H9 (cell line): ENCODE measurements at regions not wholly inside any gene's neighbourhood (a gene's known extent, or its start where the extent isn't known, plus 50 kb on each side); places are given as distances from the start of the nearest gene placed in this dataset.

Source experiments
- DNase-seq: peaks from one replicate; pipeline ENCODE4 v3.0.0-alpha.2; 2017
- H2AFZ ChIP-seq: one replicate; pipeline ENCODE4 v1.6.1; 2013; ENCODE audit warnings: mild to moderate bottlenecking, low read length, control low read depth, moderate library complexity
- H2AK5ac ChIP-seq: 2 replicates; pipeline ENCODE4 v1.6.1; 2013; ENCODE audit warnings: low read length, control low read depth, mixed read lengths; ENCODE audit not compliant: insufficient read length
- H2BK120ac ChIP-seq: one replicate; pipeline ENCODE4 v1.6.1; 2013; ENCODE audit warnings: low read depth, mild to moderate bottlenecking, low read length, control low read depth, inconsistent platforms; ENCODE audit not compliant: poor library complexity, severe bottlenecking
- H2BK12ac ChIP-seq: 2 replicates; pipeline ENCODE4 v1.6.1; 2013; ENCODE audit warnings: low read length, control low read depth, mixed read lengths, low read depth; ENCODE audit not compliant: insufficient read length
- H2BK15ac ChIP-seq: 2 replicates; pipeline ENCODE4 v1.6.1; 2013; ENCODE audit warnings: low read depth, low read length, control low read depth
- H2BK20ac ChIP-seq: one replicate; pipeline ENCODE4 v1.6.1; 2013; ENCODE audit warnings: low read depth, mild to moderate bottlenecking, low read length, control low read depth, inconsistent platforms; ENCODE audit not compliant: poor library complexity, severe bottlenecking
- H2BK5ac ChIP-seq: 2 replicates; pipeline ENCODE4 v1.6.1; 2013; ENCODE audit warnings: low read length, control low read depth, mixed read lengths; ENCODE audit not compliant: insufficient read length
- H3K14ac ChIP-seq: 2 replicates; pipeline ENCODE4 v1.6.1; 2013; ENCODE audit warnings: low read length, control low read depth; ENCODE audit not compliant: insufficient read depth
- H3K18ac ChIP-seq: 2 replicates; pipeline ENCODE4 v1.6.1; 2013; ENCODE audit warnings: low read depth, mild to moderate bottlenecking, mixed read lengths, low read length, control low read depth; ENCODE audit not compliant: insufficient read length
- H3K23ac ChIP-seq: 2 replicates; pipeline ENCODE4 v1.6.1; 2013; ENCODE audit warnings: low read length, control low read depth, mixed read lengths, low read depth; ENCODE audit not compliant: insufficient read length
- H3K23me2 ChIP-seq: 2 replicates; pipeline ENCODE4 v1.6.1; 2013; ENCODE audit warnings: low read depth, mild to moderate bottlenecking, mixed read lengths, low read length, control low read depth; ENCODE audit not compliant: insufficient read length, poor library complexity, severe bottlenecking
- H3K27ac ChIP-seq: 2 replicates; pipeline ENCODE4 v1.5.1; 2013; ENCODE audit warnings: low read length, control low read depth, mixed read lengths, low read depth; ENCODE audit not compliant: insufficient read length
- H3K27me3 ChIP-seq: 2 replicates; pipeline ENCODE4 v1.6.1; 2013; ENCODE audit warnings: low read length, control low read depth, inconsistent platforms; ENCODE audit not compliant: insufficient read depth
- H3K4ac ChIP-seq: 2 replicates; pipeline ENCODE4 v1.6.1; 2013; ENCODE audit warnings: low read depth, mild to moderate bottlenecking, control low read depth, inconsistent platforms, low read length, moderate library complexity
- H3K4me1 ChIP-seq: 2 replicates; pipeline ENCODE4 v1.6.1; 2013; ENCODE audit warnings: low read length, control low read depth, inconsistent platforms; ENCODE audit not compliant: insufficient read depth
- H3K4me2 ChIP-seq: 2 replicates; pipeline ENCODE4 v1.6.1; 2013; ENCODE audit warnings: low read length, control low read depth, mixed read lengths; ENCODE audit not compliant: insufficient read length, insufficient read depth
- H3K56ac ChIP-seq: 2 replicates; pipeline ENCODE4 v1.6.1; 2013; ENCODE audit warnings: low read depth, mild to moderate bottlenecking, mixed read lengths, low read length, control low read depth; ENCODE audit not compliant: insufficient read length
- H3K79me1 ChIP-seq: 2 replicates; pipeline ENCODE4 v1.6.1; 2013; ENCODE audit warnings: low read depth, mild to moderate bottlenecking, moderate library complexity, low read length, control low read depth, inconsistent platforms; ENCODE audit not compliant: insufficient read depth, poor library complexity, severe bottlenecking
- H3K79me2 ChIP-seq: 2 replicates; pipeline ENCODE4 v1.6.1; 2013; ENCODE audit warnings: low read length, control low read depth, inconsistent platforms; ENCODE audit not compliant: insufficient read depth
- H3K9ac ChIP-seq: 2 replicates; pipeline ENCODE4 v1.6.1; 2013; ENCODE audit warnings: low read length, control low read depth, mixed read lengths; ENCODE audit not compliant: insufficient read length; ENCODE audit errors: extremely low read depth
- H3K9me3 ChIP-seq: one replicate; pipeline ENCODE4 v1.6.1; 2013; ENCODE audit warnings: low read depth, low read length, inconsistent platforms; ENCODE audit not compliant: control insufficient read depth
- H3T11ph ChIP-seq: one replicate; pipeline ENCODE4 v1.6.1; 2013; ENCODE audit warnings: mild to moderate bottlenecking, low read length, control low read depth, inconsistent platforms
- H4K20me1 ChIP-seq: one replicate; pipeline ENCODE4 v1.6.1; 2013; ENCODE audit not compliant: control insufficient read depth, insufficient read length, insufficient read depth
- H4K5ac ChIP-seq: 2 replicates; pipeline ENCODE4 v1.6.1; 2013; ENCODE audit warnings: low read depth, mild to moderate bottlenecking, mixed read lengths, low read length, control low read depth; ENCODE audit not compliant: insufficient read length
- H4K8ac ChIP-seq: replicated peaks from 2 replicates; pipeline ENCODE4 v1.6.1; 2013; ENCODE audit warnings: low read length, control low read depth, mixed read lengths, low read depth; ENCODE audit not compliant: insufficient read length
- H4K91ac ChIP-seq: 2 replicates; pipeline ENCODE4 v1.6.1; 2013; ENCODE audit warnings: low read depth, mild to moderate bottlenecking, moderate library complexity, mixed read lengths, low read length, control low read depth; ENCODE audit not compliant: insufficient read length
- H3K27ac Mint-ChIP-seq, 3 experiments: 2 replicates in 2 of 3; 3 replicates in 1 of 3; pipeline ENCODE4 v1.8.0; 2020 to 2021; ENCODE audit warnings: mixed read lengths in 3 of 3, mild to moderate bottlenecking in 1 of 3, moderate library complexity in 1 of 3
- H3K27me3 Mint-ChIP-seq: 2 replicates; pipeline ENCODE4 v1.8.0; 2021; ENCODE audit warnings: low read depth, mild to moderate bottlenecking, moderate library complexity, mixed read lengths
- H3K36me3 Mint-ChIP-seq, 3 experiments: 2 replicates in 2 of 3; 3 replicates in 1 of 3; pipeline ENCODE4 v1.8.0; 2020 to 2021; ENCODE audit warnings: low read depth in 3 of 3, mixed read lengths in 3 of 3; ENCODE audit not compliant: insufficient read depth in 1 of 3
- H3K4me1 Mint-ChIP-seq, 2 experiments: 2 replicates each; pipeline ENCODE4 v1.8.0; 2020; ENCODE audit warnings: mixed read lengths in 2 of 2
- H3K4me3 Mint-ChIP-seq, 2 experiments: 2 replicates in 1 of 2; 3 replicates in 1 of 2; pipeline ENCODE4 v1.8.0; 2020 to 2021; ENCODE audit warnings: mild to moderate bottlenecking in 2 of 2, mixed read lengths in 2 of 2, moderate library complexity in 1 of 2
- H3K9me3 Mint-ChIP-seq, 2 experiments: 2 replicates in 1 of 2; 3 replicates in 1 of 2; pipeline ENCODE4 v1.8.0; 2020; ENCODE audit warnings: mild to moderate bottlenecking in 2 of 2, mixed read lengths in 2 of 2, moderate library complexity in 1 of 2
- CTCF ChIP-seq: fragments of 200-600 bp; sonication (generic); conservative IDR thresholded peaks from 3 replicates; pipeline ENCODE4 v1.8.0; 2021; ENCODE audit warnings: antibody characterized with exemption, mild to moderate bottlenecking
- WGBS: extraction: QIAGEN DNeasy Blood & Tissue Kit; methylation state at CpG from one replicate; pipeline ENCODE4 v1.1.7; 2013; ENCODE audit warnings: missing lambda C conversion rate, low lambda C conversion rate, mixed read lengths; ENCODE audit not compliant: insufficient read length; ENCODE audit errors: extremely low coverage; 5-methylcytosine and 5-hydroxymethylcytosine counted together

- Histone ChIP-seq H2BK5ac (no peak overlapping the region), H3K18ac (no peak overlapping the region), H3T11ph (no peak overlapping the region), H3K14ac (no peak overlapping the region), H3K4ac (no peak overlapping the region), H3K27me3 (no peaks in the 10 kb centered on the region), H2BK20ac (no peak overlapping the region), H4K91ac (no peak overlapping the region), H2BK15ac (no peak overlapping the region), H3K9me3 (no peaks in the 10 kb centered on the region), H4K20me1 (no peaks in the 10 kb centered on the region), H2BK120ac (no peak overlapping the region), H3K23me2 (no peaks in the 10 kb centered on the region), H3K9ac (no peak overlapping the region), H3K4me1 (no peaks in the 10 kb centered on the region), H3K79me2 (no peaks in the 10 kb centered on the region), H3K27ac (no peak overlapping the region), H3K56ac (no peak overlapping the region), H3K23ac (no peak overlapping the region), H4K5ac (no peak overlapping the region), H3K4me2 (no peak overlapping the region), H2AFZ (no peak overlapping the region), H2AK5ac (no peak overlapping the region), H4K8ac (no peak overlapping the region), H2BK12ac (no peak overlapping the region), H3K79me1 (no peaks in the 10 kb centered on the region)
- H3K4me3 Mint-ChIP-seq: no peak overlapping the region
- no peaks in the 10 kb centered on the region; a peak in 1 of 4 replicates for H3K4me1 Mint-ChIP-seq
- peak overlapping the region in 1 of 3 experiments; percentile 87; a peak in 1 of 7 replicates for H3K27ac Mint-ChIP-seq
- no peak for TF ChIP-seq CTCF
- no peaks in the 10 kb centered on the region; a peak in 1 of 7 replicates for H3K36me3 Mint-ChIP-seq
- WGBS: no CpG with 5 or more reads among the region's 3 CpGs
- no peak for DNase-seq
- H3K9me3 Mint-ChIP-seq: no peaks in the 10 kb centered on the region
- no peaks in the 10 kb centered on the region; the same call in 1 of the 2 replicates for H3K27me3 Mint-ChIP-seq
These were observed 460.2 kb upstream of the C16orf82 start for GRCh38 chr16:26606381-26607150.
